Nephron progenitor cell (in vitro differentiated cells): ENCODE measurements at regions not wholly inside any gene's neighbourhood (a gene's known extent, or its start where the extent isn't known, plus 50 kb on each side); places are given as distances from the start of the nearest gene placed in this dataset.

Source experiments
- DNase-seq: peaks from one replicate; pipeline ENCODE4 v3.0.0; 2021
- H3K27ac Mint-ChIP-seq: 2 replicates; pipeline ENCODE4 v1.8.0; 2021; ENCODE audit warnings: mild to moderate bottlenecking, moderate library complexity, mixed read lengths
- H3K27me3 Mint-ChIP-seq: 2 replicates; pipeline ENCODE4 v1.8.0; 2021; ENCODE audit warnings: mild to moderate bottlenecking, low read depth, mixed read lengths; ENCODE audit not compliant: poor library complexity
- H3K36me3 Mint-ChIP-seq: 2 replicates; pipeline ENCODE4 v1.8.0; 2021; ENCODE audit warnings: low read depth, mixed read lengths
- H3K4me1 Mint-ChIP-seq: 2 replicates; pipeline ENCODE4 v1.8.0; 2021; ENCODE audit warnings: mixed read lengths
- H3K4me3 Mint-ChIP-seq: 2 replicates; pipeline ENCODE4 v1.8.0; 2021; ENCODE audit warnings: mild to moderate bottlenecking, moderate library complexity, mixed read lengths
- H3K9me3 Mint-ChIP-seq: 2 replicates; pipeline ENCODE4 v1.8.0; 2021; ENCODE audit warnings: mild to moderate bottlenecking, moderate library complexity, mixed read lengths
- CTCF ChIP-seq: fragments of 200-600 bp; sonication (generic); IDR thresholded peaks from 2 replicates; pipeline ENCODE4 v1.5.0; 2021; ENCODE audit warnings: antibody characterized with exemption

GRCh38 chr11:10381736-10382135 lies 73.3 kb upstream of the AMPD3 start:
- DNase-seq = no peak
- H3K27me3 Mint-ChIP-seq = peaks cover 17% of the 10 kb centered on the region

GRCh38 chr11:10382518-10382917 lies 72.5 kb upstream of the AMPD3 start:
- no peak for DNase-seq
- H3K27ac Mint-ChIP-seq = no peak overlapping the region
- H3K27me3 Mint-ChIP-seq = peaks cover 19% of the 10 kb centered on the region
- H3K9me3 Mint-ChIP-seq = no peaks in the 10 kb centered on the region
- H3K36me3 Mint-ChIP-seq = no peaks in the 10 kb centered on the region
- H3K4me1 Mint-ChIP-seq = peaks cover 7% of the 10 kb centered on the region
- H3K4me3 Mint-ChIP-seq = no peak overlapping the region
- TF ChIP-seq CTCF = no peak

More at GRCh38 chr11:10381736-10382135, 73.3 kb upstream of the AMPD3 start:
- Mint-ChIP-seq H3K4me3 (no peak overlapping the region), H3K4me1 (no peaks in the 10 kb centered on the region), H3K9me3 (no peaks in the 10 kb centered on the region), H3K36me3 (no peaks in the 10 kb centered on the region), H3K27ac (no peak overlapping the region)
- TF ChIP-seq CTCF = no peak

DNA sequence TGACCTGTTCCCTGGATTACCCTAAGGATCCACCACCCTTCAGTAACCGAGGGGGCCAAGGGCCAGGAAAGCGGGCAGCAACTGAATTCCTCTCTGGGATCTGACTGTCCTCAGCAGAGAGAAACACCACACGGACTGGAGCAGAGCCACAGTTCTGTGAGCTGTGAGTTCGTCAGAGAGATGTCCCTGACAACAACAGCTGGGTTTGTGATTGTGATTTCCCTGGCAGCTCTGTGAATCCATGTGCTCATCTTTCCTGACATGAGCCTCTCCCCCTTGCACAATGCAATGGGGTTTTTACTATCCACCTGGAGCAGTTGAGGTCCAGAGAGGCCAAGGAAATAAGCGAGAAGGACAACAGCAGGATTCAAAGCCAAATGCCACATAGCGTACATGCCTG lies 69.4 kb upstream of the AMPD3 start:
- Mint-ChIP-seq H3K9me3 (no peaks in the 10 kb centered on the region), H3K36me3 (no peaks in the 10 kb centered on the region), H3K4me3 (no peak overlapping the region), H3K27ac (no peak overlapping the region), H3K27me3 (peaks cover 22% of the 10 kb centered on the region), H3K4me1 (peaks cover 17% of the 10 kb centered on the region)
- no peak for DNase-seq
- no peak for TF ChIP-seq CTCF

DNA sequence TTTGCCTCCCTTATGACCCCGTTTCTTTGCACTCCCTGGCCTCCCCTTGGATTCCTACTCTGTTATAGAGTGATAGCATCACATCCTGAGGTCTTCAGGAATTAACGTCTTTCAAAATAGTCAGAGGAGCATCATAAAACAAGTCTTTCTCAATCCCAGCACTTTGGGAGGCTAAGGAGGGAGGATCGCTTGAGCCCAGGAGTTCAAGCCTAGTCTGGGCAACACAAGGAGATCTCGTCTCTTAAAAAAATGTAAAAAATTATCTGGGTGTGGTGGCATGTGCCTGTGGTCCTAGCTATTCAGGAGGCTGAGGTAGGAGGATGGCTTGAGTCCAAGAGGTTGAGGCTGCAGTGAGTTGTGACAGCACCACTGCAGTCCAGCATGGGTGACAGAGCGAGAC lies 68.7 kb upstream of the AMPD3 start:
- H3K36me3 Mint-ChIP-seq = no peaks in the 10 kb centered on the region
- H3K4me1 Mint-ChIP-seq = peaks cover 17% of the 10 kb centered on the region
- DNase-seq = no peak
- peaks cover 22% of the 10 kb centered on the region for H3K27me3 Mint-ChIP-seq
- no peaks in the 10 kb centered on the region for H3K9me3 Mint-ChIP-seq
- no peak for TF ChIP-seq CTCF
- no peak overlapping the region for H3K4me3 Mint-ChIP-seq
- peak overlapping the region; percentile 37 for H3K27ac Mint-ChIP-seq

GRCh38 chr11:10386861-10387205 lies 68.2 kb upstream of the AMPD3 start:
- Mint-ChIP-seq H3K27me3 (peaks cover 18% of the 10 kb centered on the region), H3K36me3 (no peaks in the 10 kb centered on the region), H3K4me1 (peaks cover 17% of the 10 kb centered on the region), H3K4me3 (no peak overlapping the region), H3K9me3 (no peaks in the 10 kb centered on the region), H3K27ac (no peak overlapping the region)
- no peak for DNase-seq
- TF ChIP-seq CTCF = no peak

GRCh38 chr11:10387206-10388083 lies 67.6 kb upstream of the AMPD3 start:
- H3K27ac Mint-ChIP-seq = peak overlapping the region; percentile 30
- no peak for DNase-seq
- no peaks in the 10 kb centered on the region for H3K9me3 Mint-ChIP-seq
- H3K4me3 Mint-ChIP-seq = no peak overlapping the region
- peaks cover 15% of the 10 kb centered on the region for H3K27me3 Mint-ChIP-seq
- no peaks in the 10 kb centered on the region for H3K36me3 Mint-ChIP-seq
- no peak for TF ChIP-seq CTCF
- H3K4me1 Mint-ChIP-seq = peaks cover 17% of the 10 kb centered on the region
